HFFc6 (cell line): ENCODE measurements at regions not wholly inside any gene's neighbourhood (a gene's known extent, or its start where the extent isn't known, plus 50 kb on each side); places are given as distances from the start of the nearest gene placed in this dataset.

Experiments used
- DNase-seq: peaks from one replicate; pipeline ENCODE4 v3.0.0-alpha.2; 2018
- H3K27ac Mint-ChIP-seq: 2 replicates; pipeline ENCODE4 v1.8.0; 2020; ENCODE audit warnings: mild to moderate bottlenecking, mixed read lengths
- H3K27me3 Mint-ChIP-seq: 2 replicates; pipeline ENCODE4 v1.8.0; 2021; ENCODE audit warnings: mild to moderate bottlenecking, moderate library complexity, mixed read lengths; ENCODE audit not compliant: insufficient read depth
- H3K36me3 Mint-ChIP-seq: 2 replicates; pipeline ENCODE4 v1.8.0; 2021; ENCODE audit warnings: low read depth, mixed read lengths
- H3K4me1 Mint-ChIP-seq: 2 replicates; pipeline ENCODE4 v1.8.0; 2020; ENCODE audit warnings: low read depth, mixed read lengths
- H3K4me3 Mint-ChIP-seq: 2 replicates; pipeline ENCODE4 v1.8.0; 2020; ENCODE audit warnings: mild to moderate bottlenecking, moderate library complexity, mixed read lengths
- H3K9me3 Mint-ChIP-seq: 2 replicates; pipeline ENCODE4 v1.8.0; 2020; ENCODE audit warnings: mild to moderate bottlenecking, mixed read lengths
- TF ChIP-seq, protein P1 (sequence below): fragments of 200-600 bp; sonication (generic); IDR thresholded peaks from 2 replicates; pipeline ENCODE4 v1.5.0; 2021; ENCODE audit warnings: antibody characterized with exemption, mild to moderate bottlenecking

DNA sequence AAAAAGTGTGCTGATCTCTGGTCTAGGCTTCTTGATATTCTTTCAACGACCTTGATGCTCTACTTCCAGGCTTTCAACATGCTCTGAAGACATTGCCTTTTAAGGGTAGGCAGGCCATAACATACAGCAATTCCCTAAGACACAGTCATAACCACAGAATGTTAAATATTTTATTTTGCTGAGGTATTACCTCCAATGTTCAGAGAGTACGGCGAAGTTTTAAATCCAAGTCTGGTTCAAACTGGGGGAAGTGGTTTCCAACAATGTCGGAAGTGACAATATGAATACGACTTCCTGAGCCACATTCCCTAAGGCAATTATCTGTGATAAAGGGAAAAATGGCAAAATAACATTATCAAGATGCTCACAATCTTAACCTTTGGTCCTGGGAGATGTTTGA lies 1077.9 kb upstream of the PIK3C3 start:
- Mint-ChIP-seq H3K9me3 (peaks cover 8% of the 10 kb centered on the region), H3K4me1 (peaks cover 33% of the 10 kb centered on the region; the same call in 1 of the 2 replicates), H3K27me3 (no peaks in the 10 kb centered on the region; the same call in 1 of the 2 replicates), H3K36me3 (peaks cover 5% of the 10 kb centered on the region), H3K4me3 (peak overlapping the region; percentile 11; the same call in 1 of the 2 replicates), H3K27ac (peak overlapping the region; percentile 77)
- DNase-seq = peak; percentile 68
- TF ChIP-seq, protein P1, sequence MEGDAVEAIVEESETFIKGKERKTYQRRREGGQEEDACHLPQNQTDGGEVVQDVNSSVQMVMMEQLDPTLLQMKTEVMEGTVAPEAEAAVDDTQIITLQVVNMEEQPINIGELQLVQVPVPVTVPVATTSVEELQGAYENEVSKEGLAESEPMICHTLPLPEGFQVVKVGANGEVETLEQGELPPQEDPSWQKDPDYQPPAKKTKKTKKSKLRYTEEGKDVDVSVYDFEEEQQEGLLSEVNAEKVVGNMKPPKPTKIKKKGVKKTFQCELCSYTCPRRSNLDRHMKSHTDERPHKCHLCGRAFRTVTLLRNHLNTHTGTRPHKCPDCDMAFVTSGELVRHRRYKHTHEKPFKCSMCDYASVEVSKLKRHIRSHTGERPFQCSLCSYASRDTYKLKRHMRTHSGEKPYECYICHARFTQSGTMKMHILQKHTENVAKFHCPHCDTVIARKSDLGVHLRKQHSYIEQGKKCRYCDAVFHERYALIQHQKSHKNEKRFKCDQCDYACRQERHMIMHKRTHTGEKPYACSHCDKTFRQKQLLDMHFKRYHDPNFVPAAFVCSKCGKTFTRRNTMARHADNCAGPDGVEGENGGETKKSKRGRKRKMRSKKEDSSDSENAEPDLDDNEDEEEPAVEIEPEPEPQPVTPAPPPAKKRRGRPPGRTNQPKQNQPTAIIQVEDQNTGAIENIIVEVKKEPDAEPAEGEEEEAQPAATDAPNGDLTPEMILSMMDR = no peak

DNA sequence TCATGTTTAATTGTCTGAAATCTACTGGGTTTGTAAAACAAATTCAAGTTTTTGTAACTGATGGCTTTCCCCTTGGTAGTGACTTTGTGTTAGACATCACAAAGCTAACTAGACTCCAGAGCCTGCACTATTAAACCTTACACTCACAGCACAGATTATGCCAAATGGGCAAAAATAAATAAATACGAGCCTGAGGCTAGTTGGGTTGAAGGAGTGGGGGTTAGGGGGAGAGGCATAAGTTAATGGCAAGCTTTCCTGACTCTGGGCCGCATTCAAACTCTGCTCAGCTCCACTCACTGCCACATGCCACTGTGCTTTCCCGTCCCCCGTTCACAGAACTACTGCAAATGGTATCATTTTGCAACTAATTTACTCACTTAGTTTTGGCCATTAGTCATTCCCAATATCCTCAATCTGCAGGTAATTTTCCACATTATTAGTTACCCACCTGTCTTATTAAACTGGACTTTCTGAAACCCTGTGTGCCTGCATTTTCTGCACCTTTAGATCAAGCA lies 1079.9 kb upstream of the PIK3C3 start:
- peaks cover 3% of the 10 kb centered on the region; the same call in 1 of the 2 replicates for H3K27me3 Mint-ChIP-seq
- peaks cover under 1% of the 10 kb centered on the region; the same call in 1 of the 2 replicates for H3K9me3 Mint-ChIP-seq
- H3K36me3 Mint-ChIP-seq = peaks cover 5% of the 10 kb centered on the region
- TF ChIP-seq, protein P1 = no peak
- H3K4me1 Mint-ChIP-seq = peaks cover 33% of the 10 kb centered on the region; the same call in 1 of the 2 replicates
- no peak overlapping the region for H3K4me3 Mint-ChIP-seq
- no peak for DNase-seq
- no peak overlapping the region for H3K27ac Mint-ChIP-seq

DNA sequence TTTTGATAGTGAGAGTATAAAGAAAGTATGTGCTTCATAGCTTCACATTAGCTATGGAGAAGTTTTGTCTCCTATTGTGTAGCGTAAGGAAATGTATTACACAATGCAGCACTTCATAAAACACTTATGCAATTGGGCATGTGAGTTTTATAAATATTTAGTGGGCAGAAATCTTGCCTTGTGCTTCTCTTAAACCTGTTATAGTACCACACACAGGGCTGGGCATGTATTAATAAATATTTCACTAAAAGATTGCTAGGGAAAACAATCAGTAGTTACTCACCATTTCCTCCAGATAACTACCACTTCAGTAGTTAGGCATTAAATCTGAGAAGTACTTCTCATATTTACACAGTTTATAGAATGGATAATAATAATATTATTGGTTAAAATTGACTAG lies 1080.8 kb upstream of the PIK3C3 start:
- H3K9me3 Mint-ChIP-seq = no peaks in the 10 kb centered on the region; the same call in 1 of the 2 replicates
- no peak for DNase-seq
- peaks cover 33% of the 10 kb centered on the region; the same call in 1 of the 2 replicates for H3K4me1 Mint-ChIP-seq
- no peak overlapping the region for H3K27ac Mint-ChIP-seq
- TF ChIP-seq, protein P1 = no peak
- no peak overlapping the region for H3K4me3 Mint-ChIP-seq
- peaks cover 3% of the 10 kb centered on the region; the same call in 1 of the 2 replicates for H3K27me3 Mint-ChIP-seq
- peaks cover 5% of the 10 kb centered on the region for H3K36me3 Mint-ChIP-seq

DNA sequence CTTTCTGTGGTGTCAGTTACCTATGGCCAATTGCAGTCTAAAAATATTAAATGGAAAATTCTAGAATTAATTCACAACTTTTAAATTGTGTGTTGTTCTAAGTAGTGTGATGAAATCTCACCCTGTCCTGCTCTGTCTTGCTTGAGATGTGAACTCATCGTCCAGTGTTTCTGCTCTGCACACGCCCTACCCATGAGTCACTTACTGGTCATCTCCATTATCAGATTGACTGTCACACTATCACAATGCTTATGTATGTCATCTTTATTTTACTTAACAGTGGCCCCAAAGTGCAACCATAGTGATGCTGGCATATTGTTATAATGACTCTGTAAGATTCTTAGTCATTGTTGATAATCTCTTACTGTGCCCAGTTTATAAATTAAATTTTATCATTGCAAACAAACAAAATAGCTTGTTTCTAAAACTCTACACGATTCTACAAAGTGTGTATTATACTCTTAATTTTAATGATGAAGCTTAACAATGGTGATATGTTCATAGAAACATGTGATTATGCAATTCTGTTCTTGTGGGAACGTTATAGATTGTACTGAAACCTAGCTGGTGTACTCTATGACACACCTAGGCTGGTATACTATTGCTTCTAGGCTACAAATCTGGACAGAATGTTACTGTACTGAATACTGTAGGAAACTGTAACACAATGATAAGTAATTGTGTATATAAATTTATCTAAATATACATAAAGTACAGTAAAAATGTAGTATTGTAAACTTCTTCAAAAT lies 1086.8 kb upstream of the PIK3C3 start:
- H3K9me3 Mint-ChIP-seq = peaks cover 9% of the 10 kb centered on the region
- H3K4me1 Mint-ChIP-seq = peaks cover 20% of the 10 kb centered on the region
- H3K4me3 Mint-ChIP-seq = peak overlapping the region; percentile 29; the same call in 1 of the 2 replicates
- DNase-seq = peak; percentile 88
- TF ChIP-seq, protein P1 = no peak
- peak overlapping the region; percentile 74 for H3K27ac Mint-ChIP-seq
- H3K36me3 Mint-ChIP-seq = no peaks in the 10 kb centered on the region; the same call in 1 of the 2 replicates
- H3K27me3 Mint-ChIP-seq = peaks cover 3% of the 10 kb centered on the region; the same call in 1 of the 2 replicates

DNA sequence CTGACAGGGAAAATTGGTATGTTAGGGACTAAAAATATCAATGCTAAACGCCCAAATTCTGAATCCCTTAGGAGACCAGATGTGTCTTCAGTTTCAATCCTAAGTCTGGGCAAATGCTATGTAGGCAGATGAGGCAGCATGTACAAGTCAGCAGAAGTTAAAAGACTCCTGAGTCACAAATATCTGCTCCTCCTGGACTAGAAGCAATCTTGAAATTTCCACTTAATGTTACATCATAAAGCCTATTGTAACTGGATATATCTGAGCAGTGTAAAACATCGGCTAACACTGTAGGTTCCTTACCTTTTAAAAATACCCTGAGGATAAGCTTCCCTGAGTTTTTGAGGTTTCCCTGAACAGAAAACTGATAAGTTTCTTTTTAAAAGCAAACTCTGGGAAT lies 1087.6 kb upstream of the PIK3C3 start:
- peaks cover 3% of the 10 kb centered on the region; the same call in 1 of the 2 replicates for H3K27me3 Mint-ChIP-seq
- H3K36me3 Mint-ChIP-seq = no peaks in the 10 kb centered on the region; the same call in 1 of the 2 replicates
- peaks cover 12% of the 10 kb centered on the region for H3K9me3 Mint-ChIP-seq
- peak overlapping the region; percentile 74 for H3K27ac Mint-ChIP-seq
- H3K4me3 Mint-ChIP-seq = peak overlapping the region; percentile 37; the same call in 1 of the 2 replicates
- peaks cover 20% of the 10 kb centered on the region for H3K4me1 Mint-ChIP-seq
- TF ChIP-seq, protein P1 = no peak
- DNase-seq = peak; percentile 65
